ENCODE measurements at regions not wholly inside any gene's neighbourhood (a gene's known extent, or its start where the extent isn't known, plus 50 kb on each side); places are given as distances from the start of the nearest gene placed in this dataset.

GRCh38 chr18:49658823-49659404, 97.1 kb downstream of the LIPG start:
- H3K27me3 ChIP-seq (replicated peaks in 1 of 4; ENCODE audit: control insufficient read depth in 3 of 4, extremely low read depth in 1 of 4, insufficient read depth in 3 of 4, low read length in 3 of 4): no peaks in the 10 kb centered on the region
- no peaks in the 10 kb centered on the region for H3K9me3 ChIP-seq (ENCODE audit: insufficient read depth in 2 of 2, low read depth in 1 of 2, low read length in 1 of 2)
- no peaks in the 10 kb centered on the region for H3K36me3 ChIP-seq (ENCODE audit: control insufficient read depth in 2 of 4, insufficient read depth in 4 of 4, low read length in 3 of 4)
- no peak overlapping the region for H3K27ac ChIP-seq (ENCODE audit: low read depth, low read length)
- no peak overlapping the region for H4K8ac ChIP-seq (ENCODE audit: extremely low read depth, insufficient read depth, low read length)
- H2AFZ ChIP-seq (ENCODE audit: low read length): peak overlapping the region; percentile 11; the same call in 1 of the 2 replicates
- no peak overlapping the region for H3K56ac ChIP-seq (replicated peaks; ENCODE audit: insufficient read length, low read depth, low read length)
- peaks cover 3 to 10% (median 7%) of the 10 kb centered on the region in 4 experiments for H3K4me1 ChIP-seq (replicated peaks in 1 of 4; ENCODE audit: control insufficient read depth in 3 of 4, insufficient read depth in 4 of 4, low read length in 3 of 4)
- no peak overlapping the region for H2BK5ac ChIP-seq (ENCODE audit: low read depth, low read length)
- H3K23me2 ChIP-seq (ENCODE audit: low read depth, low read length): no peaks in the 10 kb centered on the region; the same call in 1 of the 2 replicates
- no peak overlapping the region for H2BK12ac ChIP-seq (ENCODE audit: low read depth, low read length)
- H3K4me2 ChIP-seq (ENCODE audit: insufficient read depth in 1 of 2, low read depth in 2 of 2, low read length in 2 of 2): no peak overlapping the region
- no peak overlapping the region for H3K18ac ChIP-seq (ENCODE audit: extremely low read depth, low read length)
- no peaks in the 10 kb centered on the region for H3K79me2 ChIP-seq (ENCODE audit: control insufficient read depth in 1 of 2, insufficient read depth in 2 of 2, low read length in 2 of 2)
- H2BK20ac ChIP-seq (ENCODE audit: low read length): no peak overlapping the region
- H2AK5ac ChIP-seq (ENCODE audit: low read depth, low read length): no peak overlapping the region
- H3K79me1 ChIP-seq (ENCODE audit: low read depth, low read length): no peaks in the 10 kb centered on the region
- no peak overlapping the region for H3K4ac ChIP-seq (replicated peaks; ENCODE audit: insufficient read length, low read depth, low read length)
- DNase-seq (ENCODE audit: low read depth in 1 of 2, low spot score in 2 of 2) (no peak), FAIRE-seq (peak; percentile 57)
- no peak overlapping the region for H4K5ac ChIP-seq (ENCODE audit: insufficient read length, low read depth, low read length)
- H3K14ac ChIP-seq (ENCODE audit: insufficient read length): no peak overlapping the region
- CTCF ChIA-PET (ENCODE audit: partially characterized antibody): interaction anchor here (0.7 to 1.4 kb wide), 4 partner anchors 11 to 1470 kb away, joined by 3 to 5 read pairs (median 4); no protein-coding TSS in a partner anchor
- H3K23ac ChIP-seq (ENCODE audit: insufficient read length): no peak overlapping the region
- no peak overlapping the region for H2BK15ac ChIP-seq (ENCODE audit: low read length)
- TF ChIP-seq JUND (IDR thresholded peaks at IDR 0.05; ENCODE audit: low read length) (no peak), TEAD4 (IDR thresholded peaks at IDR 0.05; ENCODE audit: low read depth, low read length) (0 out of 2 replicates have a peak, but pooled peaks have one; percentile 18)
- POLR2A ChIA-PET (ENCODE audit: partially characterized antibody): no interaction called here
- H2BK120ac ChIP-seq (replicated peaks; ENCODE audit: low read depth, low read length): no peak overlapping the region
- H3K9ac ChIP-seq (replicated peaks in 1 of 4; ENCODE audit: extremely low read depth in 1 of 4, low read depth in 3 of 4, low read length in 3 of 4): no peak overlapping the region
- H3K4me3 ChIP-seq (ENCODE audit: extremely low read depth in 1 of 4, insufficient read depth in 2 of 4, low read depth in 3 of 4, low read length in 4 of 4): no peak overlapping the region
- H4K91ac ChIP-seq (replicated peaks; ENCODE audit: insufficient read length, low read length): no peak overlapping the region
- no peaks in the 10 kb centered on the region for H4K20me1 ChIP-seq (replicated peaks in 1 of 2; ENCODE audit: control insufficient read depth in 1 of 2, insufficient read depth in 2 of 2, low read length in 2 of 2)
- WGBS, 2 experiments (ENCODE audit: extremely low coverage in 1 of 2, insufficient coverage in 1 of 2, insufficient read length in 1 of 2, insufficient replicate concordance in 2 of 2, low coverage in 1 of 2, low lambda C conversion rate in 2 of 2, missing lambda C conversion rate in 1 of 2): 67% methylated on average over 6 of the region's 6 CpGs; no CpG with 5 or more reads in 1 of the 2 experiments

Measured in H1 (cell line).